Endothelial cell of umbilical vein (primary cell): ENCODE measurements at regions not wholly inside any gene's neighbourhood (a gene's known extent, or its start where the extent isn't known, plus 50 kb on each side); places are given as distances from the start of the nearest gene placed in this dataset.

Experiments
- BruUV-seq: library from RNA; stranded (reverse); fragments of 400-500 nt; replicated peaks from 2 replicates; lab custom pipeline; 2021; lab: Mats Ljungman, UMichigan
- CTCF ChIA-PET: fragments of 300-600, 350-600 bp; sonication (Branson Sonifier 250); formaldehyde crosslinking; loops from one replicate; lab custom pipeline; 2021; ENCODE audit warnings: antibody characterized with exemption, inconsistent platforms; lab: Charles Lee
- POLR2A ChIA-PET: fragments of 300-600, 350-600 bp; sonication (Branson Sonifier 250); formaldehyde crosslinking; loops from one replicate; lab custom pipeline; 2021; ENCODE audit warnings: antibody characterized with exemption, inconsistent platforms; lab: Charles Lee
- DNase-seq: peaks from one replicate; pipeline ENCODE4 v3.0.0-alpha.2; 2011; ENCODE audit warnings: low read depth, low spot score
- FAIRE-seq: peaks from 2 replicates; lab custom pipeline; 2011; peaks lifted over from hg19 to GRCh38; lab: Jason Lieb, UNC
- H2AFZ ChIP-seq: 2 replicates; pipeline ENCODE4 v1.6.0; 2012; ENCODE audit warnings: low read depth, low read length, control low read depth, inconsistent platforms
- H3K27ac ChIP-seq: 2 replicates; pipeline ENCODE4 v1.5.1; 2011; ENCODE audit warnings: low read depth, mild to moderate bottlenecking, control low read depth, low read length, moderate library complexity; ENCODE audit not compliant: insufficient read depth
- H3K27me3 ChIP-seq, 2 experiments: 2 replicates each; pipeline versions ENCODE4 v1.6.0 to v1.6.1; 2011; ENCODE audit warnings: low read length in 2 of 2, mixed read lengths in 1 of 2; ENCODE audit not compliant: control insufficient read depth in 2 of 2, insufficient read depth in 2 of 2
- H3K36me3 ChIP-seq, 2 experiments: 2 replicates in 1 of 2; 3 replicates in 1 of 2; pipeline ENCODE4 v1.5.1; 2011; ENCODE audit warnings: low read length in 2 of 2, mild to moderate bottlenecking in 1 of 2, moderate library complexity in 1 of 2; ENCODE audit not compliant: control insufficient read depth in 2 of 2, insufficient read depth in 2 of 2; ENCODE audit errors: extremely low read depth in 1 of 2
- H3K4me1 ChIP-seq: 3 replicates; pipeline ENCODE4 v1.5.1; 2011; ENCODE audit warnings: mild to moderate bottlenecking, low read length; ENCODE audit not compliant: control insufficient read depth, insufficient read depth; ENCODE audit errors: extremely low read depth
- H3K4me2 ChIP-seq: 2 replicates; pipeline ENCODE4 v1.6.1; 2011; ENCODE audit warnings: low read length, control low read depth, mixed read lengths; ENCODE audit not compliant: insufficient read depth
- H3K4me3 ChIP-seq, 3 experiments: fragments of 200-600 bp in 1 of 3; sonication (generic), shearing (Covaris generic) in 1 of 3; replicated peaks in 1 of 3; 2 replicates each; pipeline ENCODE4 v1.5.1; 2011 to 2016; ENCODE audit warnings: control low read depth in 3 of 3, low read length in 3 of 3, mild to moderate bottlenecking in 2 of 3, inconsistent platforms in 1 of 3, low read depth in 1 of 3, moderate library complexity in 1 of 3; ENCODE audit not compliant: insufficient read depth in 1 of 3
- H3K79me2 ChIP-seq: 2 replicates; pipeline ENCODE4 v1.6.0; 2012; ENCODE audit warnings: low read length, inconsistent platforms; ENCODE audit not compliant: control insufficient read depth, insufficient read depth
- H3K9ac ChIP-seq: replicated peaks from 2 replicates; pipeline ENCODE3; 2011; ENCODE audit warnings: low read length, control low read depth; ENCODE audit not compliant: insufficient read depth; ENCODE audit errors: extremely low read depth
- H3K9me1 ChIP-seq: replicated peaks from 3 replicates; pipeline ENCODE4 v1.6.0; 2011; ENCODE audit warnings: mild to moderate bottlenecking, low read length; ENCODE audit not compliant: control insufficient read depth, insufficient read depth; ENCODE audit errors: extremely low read depth
- H3K9me3 ChIP-seq: replicated peaks from 2 replicates; pipeline ENCODE4 v1.5.1; 2012; ENCODE audit warnings: low read length, inconsistent platforms; ENCODE audit not compliant: control insufficient read depth, insufficient read depth
- H4K20me1 ChIP-seq: replicated peaks from 2 replicates; pipeline ENCODE3; 2011; ENCODE audit warnings: mild to moderate bottlenecking, low read length; ENCODE audit not compliant: control insufficient read depth, insufficient read depth; ENCODE audit errors: extremely low read depth
- CTCF ChIP-seq, 2 donors: IDR thresholded peaks; 1 replicate in 1 of 2; 2 replicates in 1 of 2; pipeline ENCODE4 v1.5.1; 2011; ENCODE audit warnings: low read length in 2 of 2, mild to moderate bottlenecking in 2 of 2, moderate library complexity in 2 of 2, control low read depth in 1 of 2, inconsistent platforms in 1 of 2, low read depth in 1 of 2; ENCODE audit not compliant: insufficient read depth in 1 of 2; ENCODE audit errors: extremely low read depth in 1 of 2
- EZH2 ChIP-seq: IDR thresholded peaks from 2 replicates; pipeline ENCODE4 v1.6.1; 2012; ENCODE audit warnings: borderline replicate concordance, low read depth, mild to moderate bottlenecking, moderate library complexity, low read length, inconsistent platforms; ENCODE audit not compliant: severe bottlenecking
- FOS ChIP-seq: IDR thresholded peaks from 2 replicates; pipeline ENCODE4 v1.6.1; 2011; ENCODE audit warnings: mild to moderate bottlenecking, low read length, moderate library complexity, borderline replicate concordance; ENCODE audit not compliant: insufficient read depth
- GATA2 ChIP-seq: IDR thresholded peaks from 2 replicates; pipeline ENCODE4 v1.7.0; 2011; ENCODE audit warnings: low read depth, mild to moderate bottlenecking, moderate library complexity, mixed read lengths, low read length; ENCODE audit not compliant: insufficient read length, insufficient read depth
- JUN ChIP-seq: IDR thresholded peaks from 2 replicates; pipeline ENCODE4 v1.6.1; 2011; ENCODE audit warnings: borderline replicate concordance, low read depth; ENCODE audit not compliant: insufficient read length, insufficient read depth
- MAX ChIP-seq: IDR thresholded peaks from 2 replicates; pipeline ENCODE4 v1.6.1; 2011; ENCODE audit not compliant: insufficient read depth, insufficient read length
- MYC ChIP-seq: IDR thresholded peaks from one replicate; pipeline ENCODE4 v1.6.1; 2011; ENCODE audit warnings: mild to moderate bottlenecking, low read depth, low read length
- POLR2A ChIP-seq: IDR thresholded peaks from 2 replicates; pipeline ENCODE4 v1.6.1; 2012; ENCODE audit warnings: low read depth, mild to moderate bottlenecking, control low read depth, low read length
- POLR2AphosphoS5 ChIP-seq: IDR thresholded peaks from 2 replicates; pipeline ENCODE4 v1.6.1; 2012; ENCODE audit warnings: low read depth, mild to moderate bottlenecking, control low read depth, low read length, moderate library complexity; ENCODE audit not compliant: insufficient read depth
- dilution Hi-C: fragments of 300-500 bp; cut with MboI; formaldehyde crosslinking; loops from one replicate; pipeline ENCODE4 v1.15.0; 2019; ENCODE audit warnings: low sequenced_read_pairs; ENCODE audit not compliant: extremely low pct_ligation_motif_present
- intact Hi-C: fragments of 100-400 bp; cut with micrococcal nuclease; formaldehyde crosslinking; loops from one replicate; pipeline ENCODE4 v1.10.0; 2022

GRCh38 chr2:118565786-118566540 lies 281.5 kb downstream of the EN1 start:
- CTCF ChIA-PET, result no interaction called here
- DNase-seq, result no peak
- no peaks in the 10 kb centered on the region for H4K20me1 ChIP-seq
- no peaks in the 10 kb centered on the region for H3K27me3 ChIP-seq
- no peak for FAIRE-seq
- POLR2A ChIA-PET, result no interaction called here
- no peaks in the 10 kb centered on the region for H3K36me3 ChIP-seq
- intact Hi-C loops (no loop called here), dilution Hi-C loops (no loop called here)
- H2AFZ ChIP-seq, result no peak overlapping the region
- TF ChIP-seq EZH2 (no peak), GATA2 (no peak), JUN (no peak)
- no peak overlapping the region for H3K4me3 ChIP-seq
- no peaks in the 10 kb centered on the region for H3K9me1 ChIP-seq
- BruUV-seq, result no TSS peak
- H3K27ac ChIP-seq, result no peak overlapping the region
- H3K4me2 ChIP-seq, result no peak overlapping the region
- H3K9ac ChIP-seq, result no peak overlapping the region
- H3K9me3 ChIP-seq, result no peaks in the 10 kb centered on the region
- H3K79me2 ChIP-seq, result no peaks in the 10 kb centered on the region
- no peaks in the 10 kb centered on the region for H3K4me1 ChIP-seq

GRCh38 chr2:118565301-118565700 lies 282.1 kb downstream of the EN1 start:
- Histone ChIP-seq H2AFZ (no peak overlapping the region), H3K4me2 (no peak overlapping the region), H4K20me1 (no peaks in the 10 kb centered on the region), H3K9me3 (no peaks in the 10 kb centered on the region), H3K9me1 (no peaks in the 10 kb centered on the region), H3K9ac (no peak overlapping the region), H3K27ac (no peak overlapping the region), H3K79me2 (no peaks in the 10 kb centered on the region), H3K4me1 (no peaks in the 10 kb centered on the region), H3K4me3 (no peak overlapping the region), H3K27me3 (no peaks in the 10 kb centered on the region), H3K36me3 (no peaks in the 10 kb centered on the region)
- BruUV-seq, result no TSS peak
- TF ChIP-seq GATA2, result no peak
- TF ChIP-seq POLR2AphosphoS5, result no peak
- TF ChIP-seq CTCF (IDR thresholded peaks at IDR 0.05; ENCODE audit: extremely low read depth in 1 of 2, insufficient read depth in 1 of 2, low read depth in 1 of 2, low read length in 2 of 2), result no peak
- TF ChIP-seq JUN, result no peak
- no peak for TF ChIP-seq FOS
- TF ChIP-seq MAX, result no peak
- TF ChIP-seq EZH2, result no peak
- TF ChIP-seq POLR2A, result no peak
- no peak for TF ChIP-seq MYC
- intact Hi-C loops (no loop called here), dilution Hi-C loops (no loop called here)
- POLR2A ChIA-PET, result no interaction called here
- no peak for FAIRE-seq
- CTCF ChIA-PET, result no interaction called here
- no peak for DNase-seq
